Stimulated activated CD8-positive, alpha-beta memory T cell treated with anti-CD3 and anti-CD28 coated beads, Interleukin-2, amount 100 ng/mL, for 1 hour (primary cell): ENCODE measurements at regions not wholly inside any gene's neighbourhood (a gene's known extent, or its start where the extent isn't known, plus 50 kb on each side); places are given as distances from the start of the nearest gene placed in this dataset.

ENCODE experiments used
- DNase-seq, 2 donors: peaks; one replicate each; pipeline ENCODE4 v3.0.0-alpha.2; 2020; ENCODE audit warnings: low read depth in 2 of 2

GRCh38 chr4:38310446-38311043 lies 350.3 kb downstream of the PTTG2 start:
- peak; percentile 29 to 33 for DNase-seq

DNA sequence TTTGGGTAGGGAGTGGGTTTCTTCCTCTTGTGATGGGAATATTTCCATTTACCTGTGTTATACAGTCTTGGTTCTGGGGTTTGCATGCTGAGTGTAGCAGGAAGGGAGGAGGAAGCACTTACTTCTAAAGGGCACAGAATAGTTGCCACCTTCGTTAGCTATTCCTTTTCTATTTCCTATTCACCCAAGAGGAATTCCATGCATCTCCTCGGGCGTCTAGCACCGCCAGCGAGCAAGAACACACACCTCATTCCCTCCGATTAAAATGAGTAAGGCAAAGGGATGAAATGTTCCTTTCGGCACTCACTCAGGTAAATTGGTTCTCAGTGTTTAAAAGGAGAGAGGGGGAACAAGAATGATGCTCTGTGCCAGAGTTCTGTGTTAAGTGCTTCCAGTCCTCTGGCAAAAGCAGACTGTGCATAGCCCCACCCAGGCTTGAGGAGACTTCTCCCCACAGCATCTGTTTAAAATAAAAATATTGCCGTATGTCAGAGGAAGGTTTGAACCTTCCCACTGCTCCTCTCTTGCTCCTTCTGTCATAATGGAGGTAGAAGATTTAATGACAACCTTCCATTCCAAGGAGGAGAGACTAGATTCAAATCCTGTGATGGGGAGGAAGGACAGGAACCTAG lies 351.4 kb downstream of the PTTG2 start:
- no peak for DNase-seq

DNA sequence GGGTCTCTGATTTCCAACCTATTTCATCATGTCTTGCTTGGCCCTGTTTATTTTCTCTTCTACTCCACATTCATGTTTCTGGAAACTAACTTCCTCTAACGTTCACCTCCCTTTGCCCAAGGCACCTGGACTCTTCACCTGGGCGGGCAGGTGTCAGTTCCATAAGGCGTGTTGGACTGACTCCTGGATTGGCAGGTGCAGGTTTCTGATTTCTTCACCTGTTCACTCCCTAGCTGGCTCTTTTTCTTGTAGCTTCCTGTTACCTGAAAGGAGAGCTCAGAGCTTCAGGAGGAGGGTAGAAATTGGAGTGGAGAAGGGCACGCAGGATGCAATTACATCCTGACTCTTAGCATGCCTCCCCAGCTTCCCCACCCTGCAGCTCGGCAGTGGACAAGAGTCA lies 350.8 kb upstream of the KLF3 start:
- DNase-seq = no peak

DNA sequence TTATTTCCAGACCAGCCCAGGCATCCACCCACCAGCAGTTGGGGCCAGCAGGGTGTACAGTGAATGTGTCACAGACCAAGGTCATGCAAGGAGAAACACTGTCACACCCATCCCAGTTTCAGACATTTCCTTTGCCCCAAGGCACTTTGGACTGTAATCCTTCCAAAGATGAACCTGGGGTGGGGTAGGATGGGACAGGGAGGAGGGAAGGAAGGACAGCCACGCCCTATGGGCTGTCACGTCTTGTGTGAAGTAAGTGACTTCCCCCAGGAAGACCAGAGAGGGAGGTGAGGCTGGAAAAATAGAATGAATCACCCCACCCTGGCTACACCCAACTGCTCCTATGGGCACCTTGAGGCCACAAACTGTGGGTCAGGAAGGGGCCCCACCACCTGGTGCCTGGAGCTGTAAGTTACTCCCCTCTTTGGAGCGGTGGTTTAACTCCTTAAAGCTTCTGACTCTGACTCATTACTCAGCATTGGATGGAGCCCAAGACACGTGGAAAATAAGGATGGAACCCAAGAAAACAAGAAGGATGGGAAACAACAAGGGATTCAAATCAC lies 349.9 kb upstream of the KLF3 start:
- no peak for DNase-seq

GRCh38 chr4:38314663-38315062 lies 349.3 kb upstream of the KLF3 start:
- DNase-seq = no peak

DNA sequence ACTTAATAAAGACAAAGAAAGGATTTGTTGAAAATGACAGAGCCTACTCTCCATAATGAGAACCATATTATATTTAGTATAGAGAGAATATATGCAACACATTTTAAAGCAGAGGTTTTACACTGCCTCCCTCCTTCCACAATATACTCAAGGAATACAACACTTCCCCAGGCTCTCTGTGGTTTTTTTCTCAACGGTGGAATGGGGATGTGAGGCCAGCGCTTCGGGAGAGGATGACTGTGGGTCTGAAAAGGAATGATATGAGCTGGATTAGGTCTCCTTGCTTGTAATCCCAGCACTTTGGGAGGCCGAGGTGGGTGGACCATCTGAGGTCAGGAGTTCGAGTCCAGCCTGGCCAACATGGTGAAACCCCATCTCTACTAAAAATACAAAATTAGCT lies 348.7 kb upstream of the KLF3 start:
- DNase-seq = no peak

DNA sequence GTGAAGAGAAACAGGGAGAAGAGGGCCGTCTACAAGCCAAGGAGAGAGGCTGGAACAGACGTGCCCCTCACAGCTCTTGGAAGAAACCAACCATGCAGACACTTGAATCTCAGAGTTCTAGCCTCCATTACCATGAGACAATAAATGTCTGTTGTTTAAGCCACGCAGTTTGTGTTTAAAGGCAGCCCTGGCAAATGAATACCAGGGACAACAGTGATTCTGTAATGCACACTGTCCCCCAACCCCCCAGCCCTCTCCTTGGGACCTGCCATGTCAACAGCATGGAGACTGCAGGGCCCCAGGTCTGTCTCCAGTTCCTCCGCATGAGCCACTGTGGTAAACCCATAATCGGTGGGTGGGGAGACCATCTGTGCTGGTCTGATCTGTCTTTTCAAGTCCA lies 348.0 kb upstream of the KLF3 start:
- no peak for DNase-seq

- no peak for DNase-seq
Observed at GRCh38 chr4:38317041-38317674, 346.8 kb upstream of the KLF3 start.

DNA sequence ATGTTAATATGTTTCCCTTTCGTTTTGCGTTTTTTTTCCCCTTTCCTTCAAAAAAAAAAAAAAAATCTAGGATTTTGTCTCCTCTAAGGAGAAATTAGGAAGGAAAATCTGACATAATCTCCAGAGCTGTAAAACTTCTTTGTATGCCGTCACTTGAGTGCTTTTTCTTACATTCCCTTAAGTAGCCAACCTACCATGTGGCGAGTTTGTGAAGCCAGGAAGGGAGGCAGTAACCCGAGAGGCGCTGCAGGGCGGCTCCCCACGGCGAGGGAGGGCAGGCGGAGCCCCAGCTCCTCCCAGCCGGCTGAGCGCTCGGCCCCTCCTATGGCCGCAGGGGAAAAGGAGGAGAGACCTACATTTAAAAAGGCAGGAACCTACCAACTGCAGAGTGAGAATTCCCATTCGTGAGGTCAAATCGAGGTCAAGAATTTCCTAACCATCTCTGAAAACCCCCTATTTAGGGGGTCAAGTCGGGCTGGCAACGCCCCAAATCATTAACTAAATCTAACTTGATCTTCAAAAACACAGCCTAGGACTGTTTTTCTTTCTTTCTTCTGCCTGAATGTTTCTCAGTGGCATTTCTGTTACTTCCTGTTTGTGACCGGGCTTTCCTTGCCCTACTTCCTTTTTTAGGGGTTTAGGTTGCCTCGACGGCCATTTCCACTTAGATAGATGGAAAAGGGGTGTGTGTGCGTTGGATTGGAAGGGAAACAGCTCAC lies 345.1 kb upstream of the KLF3 start:
- DNase-seq = peak; percentile 32 to 33

DNA sequence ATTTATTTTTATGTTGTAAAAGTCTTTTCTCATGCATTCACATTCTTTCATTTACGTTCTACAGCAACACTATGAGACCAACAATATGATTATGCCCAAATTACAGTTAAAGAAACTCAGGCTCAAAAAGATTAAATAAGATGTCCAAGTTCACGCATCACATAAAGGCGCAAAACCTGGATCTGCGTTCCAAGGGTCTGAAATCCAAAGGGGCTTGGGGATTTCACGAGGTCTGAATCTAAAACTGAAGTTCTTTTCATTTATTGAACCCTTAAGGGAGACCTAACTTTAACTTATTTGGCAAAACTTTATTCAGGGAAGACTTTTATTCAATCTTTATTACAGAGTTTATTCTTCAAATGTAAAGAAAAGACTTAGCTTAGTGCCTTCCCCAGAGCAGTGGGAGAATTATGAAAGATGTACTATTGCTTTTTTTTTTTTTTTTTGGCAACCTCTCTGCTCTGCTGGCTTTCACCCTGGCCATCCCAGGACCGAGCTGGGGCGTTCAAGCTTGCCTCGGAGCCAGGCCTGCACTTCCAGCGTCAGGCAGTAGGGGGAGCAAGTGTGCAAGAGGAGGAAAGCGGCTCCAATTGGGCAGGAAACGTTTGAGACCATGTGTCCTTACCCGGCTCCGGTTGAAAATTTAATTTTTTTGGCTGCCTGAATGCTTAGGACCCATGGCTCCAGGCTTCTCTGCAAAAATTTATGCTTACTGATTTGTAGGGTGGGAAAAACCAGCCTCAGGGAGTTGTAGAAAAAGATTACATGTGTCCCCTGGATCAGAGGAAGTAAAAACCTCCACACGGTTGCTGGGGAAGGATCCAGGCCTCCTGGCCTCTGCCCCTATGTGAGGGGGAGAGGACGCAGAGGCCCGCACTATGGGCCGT lies 344.3 kb upstream of the KLF3 start:
- peak; percentile 80 to 87 for DNase-seq

GRCh38 chr4:38320343-38320695 lies 343.7 kb upstream of the KLF3 start:
- no peak for DNase-seq

GRCh38 chr4:38320833-38321232 lies 343.2 kb upstream of the KLF3 start:
- no peak for DNase-seq

GRCh38 chr4:38322714-38323113 lies 341.3 kb upstream of the KLF3 start:
- no peak for DNase-seq

- no peak for DNase-seq
Observed at GRCh38 chr4:38323141-38323641, 340.8 kb upstream of the KLF3 start.

GRCh38 chr4:38324861-38325628 lies 339.0 kb upstream of the KLF3 start:
- no peak for DNase-seq

- no peak for DNase-seq
Observed at GRCh38 chr4:38325629-38325913, 338.4 kb upstream of the KLF3 start.

- DNase-seq = no peak
Observed at GRCh38 chr4:38326499-38326898, 337.5 kb upstream of the KLF3 start.

DNA sequence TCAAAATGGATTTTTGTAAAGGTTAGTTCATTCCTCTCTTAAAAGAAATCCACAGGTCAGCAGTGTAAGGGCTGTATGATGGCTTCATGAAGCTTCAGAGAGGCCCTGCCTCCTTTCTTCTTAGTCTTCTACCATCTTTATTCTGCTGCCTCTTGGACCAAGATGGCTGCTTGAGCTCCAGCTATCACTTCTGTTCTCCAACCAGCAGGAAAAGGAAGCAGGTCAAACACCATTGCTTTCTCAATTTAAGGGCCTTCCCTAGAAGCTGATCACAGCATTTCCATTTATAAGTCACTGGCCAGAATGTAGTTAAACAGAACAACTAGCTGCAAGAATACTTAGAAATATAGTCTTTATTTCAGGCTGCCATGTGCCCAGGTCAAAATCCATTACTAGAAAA lies 336.8 kb upstream of the KLF3 start:
- DNase-seq = no peak

- no peak for DNase-seq
Observed at GRCh38 chr4:38328989-38329729, 334.8 kb upstream of the KLF3 start.

GRCh38 chr4:38330321-38330720 lies 333.7 kb upstream of the KLF3 start:
- DNase-seq = no peak
